ENCODE measurements at regions not wholly inside any gene's neighbourhood (a gene's known extent, or its start where the extent isn't known, plus 50 kb on each side); places are given as distances from the start of the nearest gene placed in this dataset.

DNA sequence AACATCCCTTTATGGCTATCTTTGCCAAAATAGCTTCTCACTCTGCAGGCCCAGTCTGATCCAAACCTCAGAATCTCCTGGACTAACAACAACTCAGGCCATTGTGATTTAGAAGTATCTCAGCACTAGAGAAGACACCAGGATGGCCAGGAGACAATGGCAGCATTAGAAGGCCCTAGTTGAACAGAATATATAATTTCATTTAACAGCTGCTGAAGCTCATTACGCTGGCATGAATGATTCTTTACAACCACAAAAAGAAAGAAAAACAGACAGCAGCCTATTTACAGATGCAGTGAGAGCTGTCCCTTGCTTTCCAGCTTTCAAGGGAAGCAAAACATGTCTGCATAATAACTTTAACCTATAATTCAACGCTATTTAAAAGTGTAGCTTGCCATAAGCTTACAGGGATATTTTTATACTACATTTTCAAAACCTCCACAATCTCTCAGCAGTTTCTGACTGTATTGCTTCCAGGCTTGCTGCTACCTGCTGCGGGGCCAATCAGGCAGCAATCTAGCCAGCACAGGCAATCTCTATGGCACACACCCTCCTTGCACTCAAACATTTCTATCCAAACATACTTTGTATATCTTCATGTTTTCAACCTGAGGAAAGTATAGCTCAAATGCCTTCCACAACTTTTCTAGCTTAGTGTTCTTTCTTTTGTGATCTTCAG lies 107.3 kb downstream of the OGFRL1 start:
- TF ChIP-seq, protein P1, sequence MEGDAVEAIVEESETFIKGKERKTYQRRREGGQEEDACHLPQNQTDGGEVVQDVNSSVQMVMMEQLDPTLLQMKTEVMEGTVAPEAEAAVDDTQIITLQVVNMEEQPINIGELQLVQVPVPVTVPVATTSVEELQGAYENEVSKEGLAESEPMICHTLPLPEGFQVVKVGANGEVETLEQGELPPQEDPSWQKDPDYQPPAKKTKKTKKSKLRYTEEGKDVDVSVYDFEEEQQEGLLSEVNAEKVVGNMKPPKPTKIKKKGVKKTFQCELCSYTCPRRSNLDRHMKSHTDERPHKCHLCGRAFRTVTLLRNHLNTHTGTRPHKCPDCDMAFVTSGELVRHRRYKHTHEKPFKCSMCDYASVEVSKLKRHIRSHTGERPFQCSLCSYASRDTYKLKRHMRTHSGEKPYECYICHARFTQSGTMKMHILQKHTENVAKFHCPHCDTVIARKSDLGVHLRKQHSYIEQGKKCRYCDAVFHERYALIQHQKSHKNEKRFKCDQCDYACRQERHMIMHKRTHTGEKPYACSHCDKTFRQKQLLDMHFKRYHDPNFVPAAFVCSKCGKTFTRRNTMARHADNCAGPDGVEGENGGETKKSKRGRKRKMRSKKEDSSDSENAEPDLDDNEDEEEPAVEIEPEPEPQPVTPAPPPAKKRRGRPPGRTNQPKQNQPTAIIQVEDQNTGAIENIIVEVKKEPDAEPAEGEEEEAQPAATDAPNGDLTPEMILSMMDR (IDR thresholded peaks at IDR 0.05), result no peak
- TF ChIP-seq POLR2A (IDR thresholded peaks at IDR 0.05), result no peak

All from uterus (tissue), 2 donors.